GM23248 (cell line): ENCODE measurements at regions not wholly inside any gene's neighbourhood (a gene's known extent, or its start where the extent isn't known, plus 50 kb on each side); places are given as distances from the start of the nearest gene placed in this dataset.

ENCODE experiments used
- DNase-seq: peaks from one replicate; pipeline ENCODE4 v3.0.0-alpha.2; 2015
- H2AFZ ChIP-seq: fragments of 200-600 bp; sonication (generic); 2 replicates; pipeline ENCODE4 v1.6.1; 2016; ENCODE audit warnings: antibody characterized with exemption
- H3F3A ChIP-seq: fragments of 200-600 bp; sonication (generic); 2 replicates; pipeline ENCODE4 v1.6.1; 2016; ENCODE audit warnings: mild to moderate bottlenecking, antibody characterized with exemption, mixed run types; ENCODE audit not compliant: insufficient read depth
- H3K27ac ChIP-seq: fragments of 200-600 bp; sonication (generic); 2 replicates; pipeline ENCODE4 v1.5.1; 2016; ENCODE audit warnings: mild to moderate bottlenecking
- H3K27me3 ChIP-seq: fragments of 200-600 bp; sonication (generic); replicated peaks from 2 replicates; pipeline ENCODE4 v1.6.1; 2016; ENCODE audit warnings: mild to moderate bottlenecking; ENCODE audit not compliant: insufficient read depth
- H3K36me3 ChIP-seq: fragments of 200-600 bp; sonication (generic); 2 replicates; pipeline ENCODE4 v1.6.1; 2016; ENCODE audit warnings: low read depth, mild to moderate bottlenecking
- H3K4me1 ChIP-seq: fragments of 200-600 bp; sonication (generic); 2 replicates; pipeline ENCODE4 v1.6.1; 2016; ENCODE audit warnings: mild to moderate bottlenecking; ENCODE audit not compliant: insufficient read depth
- H3K4me2 ChIP-seq: fragments of 200-600 bp; sonication (generic); one replicate; pipeline ENCODE4 v1.6.1; 2016; ENCODE audit warnings: mild to moderate bottlenecking; ENCODE audit not compliant: unreplicated experiment
- H3K4me3 ChIP-seq: fragments of 200-600 bp; sonication (generic); 2 replicates; pipeline ENCODE4 v1.5.1; 2016; ENCODE audit warnings: mild to moderate bottlenecking
- H3K79me2 ChIP-seq: fragments of 200-600 bp; sonication (generic); 2 replicates; pipeline ENCODE4 v1.6.1; 2016; ENCODE audit warnings: mild to moderate bottlenecking; ENCODE audit not compliant: insufficient read depth
- H3K9ac ChIP-seq: fragments of 200-600 bp; sonication (generic); 2 replicates; pipeline ENCODE4 v1.6.1; 2016; ENCODE audit warnings: mild to moderate bottlenecking
- H3K9me2 ChIP-seq: fragments of 200-600 bp; sonication (generic); 2 replicates; pipeline ENCODE4 v1.6.1; 2016; ENCODE audit warnings: mixed run types, mild to moderate bottlenecking, moderate library complexity; ENCODE audit not compliant: insufficient read depth
- H3K9me3 ChIP-seq: fragments of 200-600 bp; sonication (generic); one replicate; pipeline ENCODE4 v1.6.1; 2017; ENCODE audit warnings: low read depth
- H4K20me1 ChIP-seq: fragments of 200-600 bp; sonication (generic); 2 replicates; pipeline ENCODE4 v1.6.0; 2016; ENCODE audit not compliant: insufficient read depth
- EZH2 ChIP-seq: fragments of 200-600 bp; sonication (generic); IDR thresholded peaks from 2 replicates; pipeline ENCODE4 v1.6.1; 2018; ENCODE audit warnings: antibody characterized with exemption, mild to moderate bottlenecking; ENCODE audit not compliant: insufficient read depth, poor library complexity, severe bottlenecking
- EZH2phosphoT487 ChIP-seq: fragments of 200-600 bp; sonication (generic); IDR thresholded peaks from 2 replicates; pipeline ENCODE4 v1.6.1; 2018; ENCODE audit warnings: antibody characterized with exemption, moderate library complexity, mild to moderate bottlenecking, low read depth; ENCODE audit not compliant: insufficient read depth
- WGBS, 2 experiments: methylation state at CpG; one replicate each; pipeline ENCODE4 v1.1.6; 2015 to 2017; ENCODE audit warnings: low lambda C conversion rate in 2 of 2, low coverage in 1 of 2; ENCODE audit errors: missing lambda C conversion rate in 2 of 2; 5-methylcytosine and 5-hydroxymethylcytosine counted together
- in situ Hi-C: fragments of 300-500 bp; cut with MboI; formaldehyde crosslinking; loops from 2 replicates; pipeline ENCODE4 v1.15.0; 2020

- in situ Hi-C loops: no loop called here
- Histone ChIP-seq H3K4me3 (no peak overlapping the region), H3K9me3 (no peaks in the 10 kb centered on the region), H3K4me2 (no peak overlapping the region), H3K9me2 (no peaks in the 10 kb centered on the region), H2AFZ (no peak overlapping the region), H4K20me1 (no peaks in the 10 kb centered on the region), H3K27ac (no peak overlapping the region), H3K36me3 (no peaks in the 10 kb centered on the region), H3K9ac (no peak overlapping the region), H3K27me3 (no peaks in the 10 kb centered on the region), H3K79me2 (no peaks in the 10 kb centered on the region), H3K4me1 (no peaks in the 10 kb centered on the region), H3F3A (no peaks in the 10 kb centered on the region)
- DNase-seq: no peak
- 70 to 74% methylated on average over 15 to 17 of the region's 17 CpGs for WGBS, 2 experiments
- no peak for TF ChIP-seq EZH2phosphoT487
- no peak for TF ChIP-seq EZH2
These were observed 91.1 kb downstream of the TUBA3C start for GRCh38 chr13:19090495-19090894.

DNA sequence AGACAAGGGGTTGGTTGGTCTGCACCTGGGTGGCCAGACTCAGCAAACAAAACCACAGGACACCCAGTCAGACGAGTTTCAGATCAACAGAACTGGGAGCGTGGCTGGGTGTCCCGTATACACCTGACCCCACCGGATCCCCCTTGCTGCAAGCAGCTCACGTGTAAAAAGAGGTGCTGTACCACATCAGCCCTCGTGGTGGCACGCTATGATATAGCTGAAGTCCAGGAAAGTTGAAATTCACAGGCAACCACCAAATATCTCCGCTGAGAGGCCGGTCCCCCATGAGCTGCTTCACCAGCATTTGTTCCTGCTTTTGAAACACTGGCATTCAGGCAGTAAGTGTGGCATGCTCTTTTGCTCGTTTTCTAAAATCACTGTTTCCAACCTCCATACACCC lies 92.3 kb downstream of the TUBA3C start:
- WGBS, 2 experiments: 22 to 23% methylated on average over 9 to 10 of the region's 10 CpGs
- no peak overlapping the region for H3K27ac ChIP-seq
- no peak overlapping the region for H3K4me3 ChIP-seq
- no peaks in the 10 kb centered on the region for H3F3A ChIP-seq
- no peak overlapping the region for H2AFZ ChIP-seq
- no peaks in the 10 kb centered on the region for H3K36me3 ChIP-seq
- H3K9ac ChIP-seq: no peak overlapping the region
- H3K27me3 ChIP-seq: no peaks in the 10 kb centered on the region
- in situ Hi-C loops: no loop called here
- no peaks in the 10 kb centered on the region for H4K20me1 ChIP-seq
- DNase-seq: no peak
- H3K79me2 ChIP-seq: no peaks in the 10 kb centered on the region
- H3K4me1 ChIP-seq: no peaks in the 10 kb centered on the region
- TF ChIP-seq EZH2phosphoT487: no peak
- TF ChIP-seq EZH2: no peak
- H3K4me2 ChIP-seq: no peak overlapping the region
- no peaks in the 10 kb centered on the region for H3K9me2 ChIP-seq
- no peaks in the 10 kb centered on the region for H3K9me3 ChIP-seq

- no peak for DNase-seq
- Histone ChIP-seq H3K4me3 (no peak overlapping the region), H3K79me2 (no peaks in the 10 kb centered on the region), H3K4me2 (no peak overlapping the region), H3K36me3 (no peaks in the 10 kb centered on the region), H2AFZ (no peak overlapping the region), H3K9me3 (no peaks in the 10 kb centered on the region), H3K9ac (no peak overlapping the region), H3K27ac (no peak overlapping the region), H3K27me3 (no peaks in the 10 kb centered on the region), H3K9me2 (no peaks in the 10 kb centered on the region), H3F3A (no peaks in the 10 kb centered on the region), H3K4me1 (no peaks in the 10 kb centered on the region), H4K20me1 (no peaks in the 10 kb centered on the region)
- in situ Hi-C loops: no loop called here
- WGBS, 2 experiments: 23 to 30% methylated on average over 8 of the region's 8 CpGs
- no peak for TF ChIP-seq EZH2phosphoT487
- TF ChIP-seq EZH2: no peak
These were observed 93.2 kb downstream of the TUBA3C start for GRCh38 chr13:19088416-19088815.

DNA sequence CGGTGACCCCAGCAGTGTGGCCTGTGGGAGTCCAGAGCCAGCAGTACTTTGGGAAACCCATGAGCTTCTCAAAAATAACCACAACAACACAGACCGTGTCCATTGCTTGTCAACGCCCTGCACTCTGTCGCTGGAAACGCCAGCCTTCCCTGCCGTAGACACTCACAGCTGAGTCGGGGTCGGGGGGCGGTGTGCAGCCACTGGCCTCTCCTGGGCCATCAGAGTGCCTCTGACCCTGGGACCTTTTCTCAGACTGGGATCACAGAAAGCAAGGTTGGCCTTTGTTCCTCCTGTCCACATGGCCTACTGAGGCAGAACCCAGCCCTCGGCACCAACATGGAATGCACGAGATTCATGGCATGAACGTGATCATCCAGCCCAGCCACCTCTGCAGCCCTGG lies 95.7 kb downstream of the TUBA3C start:
- Histone ChIP-seq H3K9me2 (no peaks in the 10 kb centered on the region), H3K36me3 (no peaks in the 10 kb centered on the region), H3K79me2 (no peaks in the 10 kb centered on the region), H3K27ac (no peak overlapping the region), H3K4me3 (no peak overlapping the region), H3K9me3 (no peaks in the 10 kb centered on the region), H3K4me2 (no peak overlapping the region), H2AFZ (no peak overlapping the region), H3F3A (no peaks in the 10 kb centered on the region), H3K4me1 (no peaks in the 10 kb centered on the region), H3K9ac (no peak overlapping the region), H3K27me3 (no peaks in the 10 kb centered on the region), H4K20me1 (no peaks in the 10 kb centered on the region)
- DNase-seq: no peak
- in situ Hi-C loops: no loop called here
- WGBS, 2 experiments: 72 to 77% methylated on average over 9 to 12 of the region's 12 CpGs
- no peak for TF ChIP-seq EZH2
- TF ChIP-seq EZH2phosphoT487: no peak

DNA sequence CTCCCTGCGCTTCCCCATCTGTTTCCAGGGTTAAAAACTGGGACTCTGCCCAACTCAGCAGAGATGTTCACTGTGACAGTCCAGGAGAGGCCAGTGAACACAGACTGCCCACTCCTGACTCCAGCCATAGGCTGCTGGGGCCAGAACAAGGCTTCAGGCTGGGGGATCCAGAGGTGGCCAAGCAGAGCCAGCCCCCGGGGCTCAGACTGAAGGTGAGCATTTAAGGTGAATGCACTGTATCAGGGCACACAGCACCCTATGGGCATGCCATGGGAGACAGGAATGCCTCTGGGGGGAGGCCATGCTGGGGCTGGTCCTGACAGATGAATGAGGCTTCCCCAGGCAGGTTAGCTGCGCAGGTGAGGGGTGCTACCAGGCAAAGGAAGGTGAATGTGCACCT lies 96.4 kb downstream of the TUBA3C start:
- H4K20me1 ChIP-seq: no peaks in the 10 kb centered on the region
- H3K9me2 ChIP-seq: no peaks in the 10 kb centered on the region
- TF ChIP-seq EZH2 (no peak), EZH2phosphoT487 (no peak)
- no peaks in the 10 kb centered on the region for H3K36me3 ChIP-seq
- no peak for DNase-seq
- no peaks in the 10 kb centered on the region for H3K79me2 ChIP-seq
- no peak overlapping the region for H3K4me3 ChIP-seq
- no peak overlapping the region for H2AFZ ChIP-seq
- H3K27ac ChIP-seq: no peak overlapping the region
- no peaks in the 10 kb centered on the region for H3F3A ChIP-seq
- no peak overlapping the region for H3K4me2 ChIP-seq
- H3K4me1 ChIP-seq: no peaks in the 10 kb centered on the region
- 18 to 19% methylated on average over 3 of the region's 3 CpGs for WGBS, 2 experiments
- no peak overlapping the region for H3K9ac ChIP-seq
- in situ Hi-C loops: no loop called here
- H3K27me3 ChIP-seq: no peaks in the 10 kb centered on the region
- H3K9me3 ChIP-seq: no peaks in the 10 kb centered on the region
